WTC11 (cell line): ENCODE measurements at regions not wholly inside any gene's neighbourhood (a gene's known extent, or its start where the extent isn't known, plus 50 kb on each side); places are given as distances from the start of the nearest gene placed in this dataset.

Source experiments
- ATAC-seq: fragments of 200-7000 bp; cut with Tn5 transposase; 2 replicates; pipeline ENCODE4 v1.10.0; 2021; ENCODE audit warnings: mild to moderate bottlenecking, moderate library complexity
- CTCF ChIA-PET: fragments of 300-600 bp; sonication (Branson Sonifier 250); formaldehyde crosslinking; loops from one replicate; lab custom pipeline; 2021; ENCODE audit warnings: antibody characterized with exemption; lab: Charles Lee
- POLR2A ChIA-PET: fragments of 350-600 bp; sonication (Branson Sonifier 250); formaldehyde crosslinking; loops from one replicate; lab custom pipeline; 2021; ENCODE audit warnings: antibody characterized with exemption; lab: Charles Lee
- DNase-seq: peaks from one replicate; pipeline ENCODE4 v3.0.0; 2021; ENCODE audit warnings: low spot score
- H3K27ac Mint-ChIP-seq: 2 replicates; pipeline ENCODE4 v1.8.0; 2021; ENCODE audit warnings: mixed read lengths
- H3K27me3 Mint-ChIP-seq: 2 replicates; pipeline ENCODE4 v1.8.0; 2021; ENCODE audit warnings: low read depth, mild to moderate bottlenecking, moderate library complexity, mixed read lengths
- H3K36me3 Mint-ChIP-seq: 2 replicates; pipeline ENCODE4 v1.8.0; 2021; ENCODE audit warnings: mixed read lengths
- H3K4me1 Mint-ChIP-seq: 2 replicates; pipeline ENCODE4 v1.8.0; 2022; ENCODE audit warnings: mixed read lengths
- H3K4me3 Mint-ChIP-seq: 2 replicates; pipeline ENCODE4 v1.8.0; 2021; ENCODE audit warnings: mild to moderate bottlenecking, moderate library complexity, mixed read lengths
- H3K9me3 Mint-ChIP-seq: 2 replicates; pipeline ENCODE4 v1.8.0; 2021; ENCODE audit warnings: mixed read lengths
- CREB1 ChIP-seq: sonication (generic); formaldehyde crosslinking; IDR thresholded peaks from 2 replicates; pipeline ENCODE4 v1.8.0; 2023; ENCODE audit warnings: mild to moderate bottlenecking, missing genetic modification reagents
- ELF4 ChIP-seq: sonication (generic); formaldehyde crosslinking; IDR thresholded peaks from 2 replicates; pipeline ENCODE4 v1.8.1; 2022; ENCODE audit warnings: low read depth, mild to moderate bottlenecking, moderate library complexity, missing genetic modification reagents
- HMGA2 ChIP-seq: fragments of 250-450 bp; sonication (Bioruptor Pico); IDR thresholded peaks from 2 replicates; pipeline ENCODE4 v1.4.0; 2021; ENCODE audit warnings: mild to moderate bottlenecking, moderate library complexity
- JAZF1 ChIP-seq: fragments of 250-450 bp; sonication (Bioruptor Pico); IDR thresholded peaks from 2 replicates; pipeline ENCODE4 v1.9.0; 2021; ENCODE audit warnings: moderate library complexity, mild to moderate bottlenecking, inconsistent platforms
- JUN ChIP-seq: sonication (generic); formaldehyde crosslinking; IDR thresholded peaks from 2 replicates; pipeline ENCODE4 v1.8.0; 2023; ENCODE audit warnings: mild to moderate bottlenecking, missing genetic modification reagents
- PRRX2 ChIP-seq: fragments of 250-450 bp; sonication (Bioruptor Pico); IDR thresholded peaks from 2 replicates; pipeline ENCODE4 v1.8.0; 2021; ENCODE audit warnings: mild to moderate bottlenecking
- RELA ChIP-seq: sonication (generic); formaldehyde crosslinking; IDR thresholded peaks from 2 replicates; pipeline ENCODE4 v1.8.1; 2022; ENCODE audit warnings: missing genetic modification reagents, mild to moderate bottlenecking, borderline replicate concordance
- TEAD4 ChIP-seq: sonication (generic); formaldehyde crosslinking; IDR thresholded peaks from 2 replicates; pipeline ENCODE4 v1.8.0; 2022; ENCODE audit warnings: mild to moderate bottlenecking, missing genetic modification reagents
- ZNF138 ChIP-seq: sonication (generic); formaldehyde crosslinking; conservative IDR thresholded peaks from 2 replicates; pipeline ENCODE4 v1.8.1; 2022; ENCODE audit warnings: mild to moderate bottlenecking, moderate library complexity, missing genetic modification reagents
- ZNF317 ChIP-seq: sonication (generic); formaldehyde crosslinking; IDR thresholded peaks from 2 replicates; pipeline ENCODE4 v1.8.1; 2023; ENCODE audit warnings: low read depth, mild to moderate bottlenecking, moderate library complexity, missing genetic modification reagents, borderline replicate concordance
- ZNF671 ChIP-seq: fragments of 250-450 bp; sonication (Bioruptor Pico); IDR thresholded peaks from 2 replicates; pipeline ENCODE4 v1.8.0; 2021; ENCODE audit warnings: mild to moderate bottlenecking
- TF ChIP-seq, protein P1 (sequence below): sonication (generic); formaldehyde crosslinking; conservative IDR thresholded peaks from 2 replicates; pipeline ENCODE4 v1.8.1; 2023; ENCODE audit warnings: mild to moderate bottlenecking, low read depth, missing genetic modification reagents, moderate library complexity
- TF ChIP-seq, protein P2 (sequence below): fragments of 200-600 bp; IDR thresholded peaks from 2 replicates; pipeline ENCODE4 v1.8.0; 2022; ENCODE audit warnings: antibody characterized with exemption
- TF ChIP-seq, protein P3 (sequence below): fragments of 250-450 bp; sonication (Bioruptor Pico); IDR thresholded peaks from 2 replicates; pipeline ENCODE4 v1.8.0; 2021; ENCODE audit warnings: mild to moderate bottlenecking
- TF ChIP-seq, protein P4 (sequence below): sonication (generic); formaldehyde crosslinking; IDR thresholded peaks from 2 replicates; pipeline ENCODE4 v1.8.0; 2022; ENCODE audit warnings: mild to moderate bottlenecking, missing genetic modification reagents
- TF ChIP-seq, protein P5 (sequence below): fragments of 250-450 bp; sonication (Bioruptor Pico); conservative IDR thresholded peaks from 2 replicates; pipeline ENCODE4 v1.9.0; 2021; ENCODE audit warnings: mild to moderate bottlenecking
- TF ChIP-seq, protein P6 (sequence below): sonication (generic); formaldehyde crosslinking; IDR thresholded peaks from 2 replicates; pipeline ENCODE4 v1.8.1; 2023; ENCODE audit warnings: mild to moderate bottlenecking, moderate library complexity, missing genetic modification reagents

DNA sequence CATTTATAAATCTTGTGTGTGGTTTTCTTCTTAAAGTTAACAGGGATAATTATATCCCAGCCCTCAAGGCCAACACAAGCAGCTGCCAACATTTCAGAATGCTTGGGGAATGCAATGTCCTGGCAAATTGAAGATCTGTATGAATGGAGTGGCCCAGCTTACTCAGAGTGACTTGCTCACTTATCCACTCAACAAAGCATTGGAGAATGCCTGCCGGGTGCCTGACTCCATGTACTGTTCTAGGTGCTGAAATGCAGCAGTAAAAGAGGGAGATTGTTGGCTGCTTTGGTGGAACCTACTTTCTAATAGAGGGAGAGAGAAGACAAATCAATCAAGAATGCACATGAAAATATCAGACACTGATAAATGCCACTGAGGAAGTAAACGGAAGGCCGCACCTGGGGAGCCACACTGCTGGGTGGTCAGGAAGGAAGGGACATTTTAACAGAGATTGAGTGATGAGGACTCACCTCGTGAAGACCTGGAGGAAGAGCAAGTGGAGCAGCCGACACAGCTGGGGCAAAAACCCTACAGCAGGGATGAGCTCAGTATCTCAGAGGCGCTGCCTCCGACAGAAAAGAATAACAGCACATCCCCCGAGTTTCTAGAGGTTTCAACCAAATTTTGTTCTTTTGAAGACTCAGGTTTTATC lies 61.2 kb upstream of the VASH1 start:
- CTCF ChIA-PET: no interaction called here
- peaks cover 11% of the 10 kb centered on the region for H3K9me3 Mint-ChIP-seq
- H3K4me3 Mint-ChIP-seq: no peak overlapping the region
- ATAC-seq: no peak
- H3K36me3 Mint-ChIP-seq: no peaks in the 10 kb centered on the region
- TF ChIP-seq CREB1 (no peak), ELF4 (CRISPR knock-in tag) (no peak), TEAD4 (no peak), HMGA2 (CRISPR knock-in tag) (no peak), ZNF671 (CRISPR knock-in tag) (no peak), ZNF138 (no peak), JAZF1 (CRISPR knock-in tag) (no peak), JUN (CRISPR knock-in tag) (no peak), ZNF317 (CRISPR knock-in tag) (no peak), RELA (CRISPR knock-in tag) (no peak), PRRX2 (CRISPR knock-in tag) (no peak)
- TF ChIP-seq, protein P1, sequence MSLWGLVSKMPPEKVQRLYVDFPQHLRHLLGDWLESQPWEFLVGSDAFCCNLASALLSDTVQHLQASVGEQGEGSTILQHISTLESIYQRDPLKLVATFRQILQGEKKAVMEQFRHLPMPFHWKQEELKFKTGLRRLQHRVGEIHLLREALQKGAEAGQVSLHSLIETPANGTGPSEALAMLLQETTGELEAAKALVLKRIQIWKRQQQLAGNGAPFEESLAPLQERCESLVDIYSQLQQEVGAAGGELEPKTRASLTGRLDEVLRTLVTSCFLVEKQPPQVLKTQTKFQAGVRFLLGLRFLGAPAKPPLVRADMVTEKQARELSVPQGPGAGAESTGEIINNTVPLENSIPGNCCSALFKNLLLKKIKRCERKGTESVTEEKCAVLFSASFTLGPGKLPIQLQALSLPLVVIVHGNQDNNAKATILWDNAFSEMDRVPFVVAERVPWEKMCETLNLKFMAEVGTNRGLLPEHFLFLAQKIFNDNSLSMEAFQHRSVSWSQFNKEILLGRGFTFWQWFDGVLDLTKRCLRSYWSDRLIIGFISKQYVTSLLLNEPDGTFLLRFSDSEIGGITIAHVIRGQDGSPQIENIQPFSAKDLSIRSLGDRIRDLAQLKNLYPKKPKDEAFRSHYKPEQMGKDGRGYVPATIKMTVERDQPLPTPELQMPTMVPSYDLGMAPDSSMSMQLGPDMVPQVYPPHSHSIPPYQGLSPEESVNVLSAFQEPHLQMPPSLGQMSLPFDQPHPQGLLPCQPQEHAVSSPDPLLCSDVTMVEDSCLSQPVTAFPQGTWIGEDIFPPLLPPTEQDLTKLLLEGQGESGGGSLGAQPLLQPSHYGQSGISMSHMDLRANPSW: no peak
- TF ChIP-seq, protein P2, sequence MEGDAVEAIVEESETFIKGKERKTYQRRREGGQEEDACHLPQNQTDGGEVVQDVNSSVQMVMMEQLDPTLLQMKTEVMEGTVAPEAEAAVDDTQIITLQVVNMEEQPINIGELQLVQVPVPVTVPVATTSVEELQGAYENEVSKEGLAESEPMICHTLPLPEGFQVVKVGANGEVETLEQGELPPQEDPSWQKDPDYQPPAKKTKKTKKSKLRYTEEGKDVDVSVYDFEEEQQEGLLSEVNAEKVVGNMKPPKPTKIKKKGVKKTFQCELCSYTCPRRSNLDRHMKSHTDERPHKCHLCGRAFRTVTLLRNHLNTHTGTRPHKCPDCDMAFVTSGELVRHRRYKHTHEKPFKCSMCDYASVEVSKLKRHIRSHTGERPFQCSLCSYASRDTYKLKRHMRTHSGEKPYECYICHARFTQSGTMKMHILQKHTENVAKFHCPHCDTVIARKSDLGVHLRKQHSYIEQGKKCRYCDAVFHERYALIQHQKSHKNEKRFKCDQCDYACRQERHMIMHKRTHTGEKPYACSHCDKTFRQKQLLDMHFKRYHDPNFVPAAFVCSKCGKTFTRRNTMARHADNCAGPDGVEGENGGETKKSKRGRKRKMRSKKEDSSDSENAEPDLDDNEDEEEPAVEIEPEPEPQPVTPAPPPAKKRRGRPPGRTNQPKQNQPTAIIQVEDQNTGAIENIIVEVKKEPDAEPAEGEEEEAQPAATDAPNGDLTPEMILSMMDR: no peak
- TF ChIP-seq, protein P3, sequence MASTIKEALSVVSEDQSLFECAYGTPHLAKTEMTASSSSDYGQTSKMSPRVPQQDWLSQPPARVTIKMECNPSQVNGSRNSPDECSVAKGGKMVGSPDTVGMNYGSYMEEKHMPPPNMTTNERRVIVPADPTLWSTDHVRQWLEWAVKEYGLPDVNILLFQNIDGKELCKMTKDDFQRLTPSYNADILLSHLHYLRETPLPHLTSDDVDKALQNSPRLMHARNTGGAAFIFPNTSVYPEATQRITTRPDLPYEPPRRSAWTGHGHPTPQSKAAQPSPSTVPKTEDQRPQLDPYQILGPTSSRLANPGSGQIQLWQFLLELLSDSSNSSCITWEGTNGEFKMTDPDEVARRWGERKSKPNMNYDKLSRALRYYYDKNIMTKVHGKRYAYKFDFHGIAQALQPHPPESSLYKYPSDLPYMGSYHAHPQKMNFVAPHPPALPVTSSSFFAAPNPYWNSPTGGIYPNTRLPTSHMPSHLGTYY (CRISPR knock-in tag): no peak
- TF ChIP-seq, protein P4, sequence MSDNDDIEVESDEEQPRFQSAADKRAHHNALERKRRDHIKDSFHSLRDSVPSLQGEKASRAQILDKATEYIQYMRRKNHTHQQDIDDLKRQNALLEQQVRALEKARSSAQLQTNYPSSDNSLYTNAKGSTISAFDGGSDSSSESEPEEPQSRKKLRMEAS (CRISPR knock-in tag): no peak
- TF ChIP-seq, protein P5, sequence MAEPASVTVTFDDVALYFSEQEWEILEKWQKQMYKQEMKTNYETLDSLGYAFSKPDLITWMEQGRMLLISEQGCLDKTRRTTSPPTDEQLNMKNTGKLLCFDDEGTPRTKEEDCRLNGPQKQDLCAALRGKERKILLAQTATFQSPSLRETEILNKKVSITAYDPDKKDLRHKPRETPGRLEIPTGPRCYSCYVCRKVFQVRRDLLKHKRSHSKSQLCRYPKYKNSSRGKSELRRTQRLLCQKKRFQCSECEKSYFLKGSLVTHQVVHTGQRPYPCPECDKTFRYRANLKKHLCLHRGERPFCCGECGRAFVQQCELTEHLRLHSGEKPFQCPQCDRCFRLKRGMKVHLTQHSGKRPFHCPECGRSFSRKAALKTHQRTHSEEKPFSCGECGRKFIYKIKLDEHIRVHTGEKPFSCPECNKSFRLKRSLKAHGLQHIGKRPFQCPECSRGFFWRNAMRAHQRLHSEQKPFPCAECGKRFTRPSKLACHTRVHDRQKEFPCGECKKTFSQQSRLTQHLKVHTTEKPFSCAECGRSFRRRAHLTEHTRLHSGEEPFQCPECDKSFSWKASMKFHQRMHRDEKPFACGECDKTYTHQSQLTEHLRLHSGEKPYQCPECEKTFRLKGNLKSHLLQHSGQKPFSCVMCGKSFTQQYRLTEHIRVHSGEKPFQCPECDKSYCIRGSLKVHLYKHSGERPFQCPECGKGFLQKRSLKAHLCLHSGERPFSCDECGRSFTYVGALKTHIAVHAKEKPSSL (CRISPR knock-in tag): no peak
- TF ChIP-seq, all 79 proteins: peak for 0
- H3K27me3 Mint-ChIP-seq: no peaks in the 10 kb centered on the region
- POLR2A ChIA-PET: no interaction called here
- no peak for DNase-seq
- no peaks in the 10 kb centered on the region for H3K4me1 Mint-ChIP-seq
- H3K27ac Mint-ChIP-seq: no peak overlapping the region

DNA sequence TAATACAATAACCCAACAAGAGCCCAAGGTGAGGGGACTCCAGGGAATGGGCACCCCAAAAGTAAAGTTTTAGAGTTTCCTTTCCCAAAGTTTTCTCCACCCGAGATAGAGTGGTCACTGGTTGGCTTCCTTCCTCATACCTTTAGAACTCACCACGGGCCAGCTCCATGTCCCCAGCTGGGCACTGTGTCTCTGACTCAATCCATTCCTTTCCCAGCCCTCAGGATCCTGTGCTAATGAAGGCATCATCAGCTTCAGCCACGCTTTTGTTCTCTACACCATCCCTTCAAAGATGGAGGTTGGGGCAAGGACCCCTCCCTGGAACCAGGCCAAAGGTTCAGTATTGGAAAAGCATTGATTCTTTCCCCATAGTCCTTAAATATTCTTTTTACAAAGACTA lies 59.8 kb upstream of the VASH1 start:
- ChIA-PET CTCF (interaction anchor here (0.9 to 1.7 kb wide), 3 partner anchors 9 to 83 kb away, joined by 3 to 7 read pairs (median 4); no protein-coding TSS in a partner anchor), POLR2A (no interaction called here)
- no peaks in the 10 kb centered on the region for H3K4me1 Mint-ChIP-seq
- H3K4me3 Mint-ChIP-seq: no peak overlapping the region
- no peak for DNase-seq
- H3K36me3 Mint-ChIP-seq: no peaks in the 10 kb centered on the region
- no peak overlapping the region for H3K27ac Mint-ChIP-seq
- peaks cover 19% of the 10 kb centered on the region for H3K9me3 Mint-ChIP-seq
- TF ChIP-seq, protein P5 (CRISPR knock-in tag): no peak
- TF ChIP-seq, protein P6, sequence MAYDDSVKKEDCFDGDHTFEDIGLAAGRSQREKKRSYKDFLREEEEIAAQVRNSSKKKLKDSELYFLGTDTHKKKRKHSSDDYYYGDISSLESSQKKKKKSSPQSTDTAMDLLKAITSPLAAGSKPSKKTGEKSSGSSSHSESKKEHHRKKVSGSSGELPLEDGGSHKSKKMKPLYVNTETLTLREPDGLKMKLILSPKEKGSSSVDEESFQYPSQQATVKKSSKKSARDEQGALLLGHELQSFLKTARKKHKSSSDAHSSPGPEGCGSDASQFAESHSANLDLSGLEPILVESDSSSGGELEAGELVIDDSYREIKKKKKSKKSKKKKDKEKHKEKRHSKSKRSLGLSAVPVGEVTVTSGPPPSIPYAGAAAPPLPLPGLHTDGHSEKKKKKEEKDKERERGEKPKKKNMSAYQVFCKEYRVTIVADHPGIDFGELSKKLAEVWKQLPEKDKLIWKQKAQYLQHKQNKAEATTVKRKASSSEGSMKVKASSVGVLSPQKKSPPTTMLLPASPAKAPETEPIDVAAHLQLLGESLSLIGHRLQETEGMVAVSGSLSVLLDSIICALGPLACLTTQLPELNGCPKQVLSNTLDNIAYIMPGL (CRISPR knock-in tag): no peak
- H3K27me3 Mint-ChIP-seq: no peaks in the 10 kb centered on the region
- no peak for ATAC-seq
